CD14-positive monocyte (primary cell): ENCODE measurements at regions not wholly inside any gene's neighbourhood (a gene's known extent, or its start where the extent isn't known, plus 50 kb on each side); places are given as distances from the start of the nearest gene placed in this dataset.

ENCODE experiments used
- DNase-seq, 3 donors: peaks; one replicate each; pipeline ENCODE4 v3.0.0-alpha.2; 2011 to 2022
- H2AFZ ChIP-seq: 2 replicates; pipeline ENCODE4 v1.6.0; 2012; ENCODE audit warnings: mild to moderate bottlenecking, low read depth, low read length, inconsistent platforms; ENCODE audit not compliant: insufficient read depth, poor library complexity, severe bottlenecking
- H3K27ac ChIP-seq, 2 donors: 1 replicate in 1 of 2; 2 replicates in 1 of 2; pipeline ENCODE4 v1.5.1; 2012 to 2013; ENCODE audit warnings: low read length in 2 of 2, control low read depth in 1 of 2, inconsistent platforms in 1 of 2, low read depth in 1 of 2, mild to moderate bottlenecking in 1 of 2
- H3K27me3 ChIP-seq, 2 donors: one replicate each; pipeline versions ENCODE4 v1.6.0 to v1.6.1; 2011 to 2013; ENCODE audit warnings: low read length in 2 of 2; ENCODE audit not compliant: control insufficient read depth in 2 of 2, insufficient read depth in 2 of 2
- H3K36me3 ChIP-seq, 2 donors: replicated peaks in 1 of 2; 1 replicate in 1 of 2; 2 replicates in 1 of 2; pipeline versions ENCODE4 v1.5.1 to v1.6.1; 2012 to 2013; ENCODE audit warnings: low read length in 2 of 2, control low read depth in 1 of 2, inconsistent platforms in 1 of 2, mild to moderate bottlenecking in 1 of 2; ENCODE audit not compliant: insufficient read depth in 2 of 2, control insufficient read depth in 1 of 2
- H3K4me1 ChIP-seq, 2 donors: 1 replicate in 1 of 2; 2 replicates in 1 of 2; pipeline versions ENCODE4 v1.5.1 to v1.6.1; 2012 to 2013; ENCODE audit warnings: low read length in 2 of 2, control low read depth in 1 of 2, inconsistent platforms in 1 of 2, mild to moderate bottlenecking in 1 of 2, moderate library complexity in 1 of 2; ENCODE audit not compliant: insufficient read depth in 2 of 2, control insufficient read depth in 1 of 2
- H3K4me2 ChIP-seq: replicated peaks from 2 replicates; pipeline ENCODE3; 2012; ENCODE audit warnings: low read length, moderate library complexity, mild to moderate bottlenecking; ENCODE audit not compliant: poor library complexity, severe bottlenecking; ENCODE audit errors: extremely low read depth
- H3K4me3 ChIP-seq, 3 experiments: fragments of 200-600 bp in 1 of 3; sonication (generic) in 1 of 3; replicated peaks in 1 of 3; 1 replicate in 2 of 3; 2 replicates in 1 of 3; pipeline ENCODE4 v1.5.1; 2011 to 2013; ENCODE audit warnings: low read length in 3 of 3, mild to moderate bottlenecking in 3 of 3, control low read depth in 2 of 3, low read depth in 2 of 3, inconsistent platforms in 1 of 3, moderate library complexity in 1 of 3
- H3K79me2 ChIP-seq: 2 replicates; pipeline ENCODE4 v1.6.0; 2012; ENCODE audit warnings: mild to moderate bottlenecking, control low read depth, inconsistent platforms, low read length, moderate library complexity; ENCODE audit not compliant: insufficient read depth
- H3K9ac ChIP-seq: 2 replicates; pipeline ENCODE4 v1.6.0; 2017; ENCODE audit warnings: low read length, mild to moderate bottlenecking; ENCODE audit not compliant: insufficient read depth, poor library complexity, severe bottlenecking
- H3K9me3 ChIP-seq, 2 donors: replicated peaks in 1 of 2; 1 replicate in 1 of 2; 2 replicates in 1 of 2; pipeline versions ENCODE4 v1.5.1 to v1.6.1; 2012 to 2013; ENCODE audit warnings: low read length in 2 of 2, control low read depth in 1 of 2; ENCODE audit not compliant: control insufficient read depth in 1 of 2, insufficient read depth in 1 of 2
- H4K20me1 ChIP-seq: 2 replicates; pipeline ENCODE4 v1.6.0; 2012; ENCODE audit warnings: mild to moderate bottlenecking, low read length, control low read depth, moderate library complexity; ENCODE audit not compliant: insufficient read depth
- H3K27ac Mint-ChIP-seq, 7 donors: one replicate each; pipeline ENCODE4 v1.8.0; 2020; ENCODE audit warnings: mild to moderate bottlenecking in 7 of 7, mixed read lengths in 7 of 7, moderate library complexity in 6 of 7, inconsistent platforms in 2 of 7
- H3K27me3 Mint-ChIP-seq, 3 donors: one replicate each; pipeline ENCODE4 v1.8.0; 2021 to 2022; ENCODE audit warnings: low read depth in 3 of 3, mild to moderate bottlenecking in 3 of 3, mixed read lengths in 3 of 3, moderate library complexity in 3 of 3, inconsistent platforms in 1 of 3
- H3K36me3 Mint-ChIP-seq, 2 donors: one replicate each; pipeline ENCODE4 v1.8.0; 2020; ENCODE audit warnings: mixed read lengths in 2 of 2, inconsistent platforms in 1 of 2, mild to moderate bottlenecking in 1 of 2
- H3K4me1 Mint-ChIP-seq: one replicate; pipeline ENCODE4 v1.8.0; 2020; ENCODE audit warnings: mild to moderate bottlenecking, mixed read lengths
- H3K4me3 Mint-ChIP-seq, 2 donors: one replicate each; pipeline ENCODE4 v1.8.0; 2020; ENCODE audit warnings: mild to moderate bottlenecking in 2 of 2, mixed read lengths in 2 of 2, moderate library complexity in 1 of 2
- H3K9me3 Mint-ChIP-seq, 7 donors: one replicate each; pipeline ENCODE4 v1.8.0; 2020 to 2022; ENCODE audit warnings: mixed read lengths in 7 of 7, mild to moderate bottlenecking in 6 of 7, moderate library complexity in 6 of 7, inconsistent platforms in 2 of 7
- CTCF ChIP-seq: fragments of 200-600 bp; IDR thresholded peaks from one replicate; pipeline ENCODE4 v1.8.0; 2022; ENCODE audit warnings: antibody characterized with exemption, mild to moderate bottlenecking
- WGBS: methylation state at CpG from one replicate; pipeline ENCODE4 v1.1.5; 2013; ENCODE audit warnings: missing lambda C conversion rate; ENCODE audit not compliant: insufficient coverage; 5-methylcytosine and 5-hydroxymethylcytosine counted together
- intact Hi-C, 2 donors: fragments of 100-400 bp; cut with micrococcal nuclease; formaldehyde crosslinking; loops; one replicate each; pipeline versions ENCODE4 v1.15.0 to v1.15.1; 2023

DNA sequence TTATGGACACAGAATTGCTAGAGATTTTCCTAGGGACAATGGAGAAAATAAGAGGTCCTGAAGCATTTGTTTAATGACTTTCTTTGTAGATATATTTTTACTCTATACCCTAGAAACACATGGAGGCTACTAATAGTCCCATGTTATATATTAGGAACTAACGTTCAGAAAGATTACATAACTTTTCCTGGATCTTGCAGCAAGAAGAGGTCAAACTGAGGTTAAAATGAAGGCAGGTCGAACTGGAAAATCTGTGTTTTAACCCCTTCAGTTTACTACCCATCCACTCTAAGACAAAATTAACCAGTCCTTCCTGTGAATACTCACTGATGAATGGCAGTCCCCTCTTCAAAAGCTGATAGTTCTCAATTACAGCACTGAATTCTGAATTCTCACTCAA lies 1415.8 kb upstream of the CELF4 start:
- Mint-ChIP-seq H3K4me1 (peaks cover 17% of the 10 kb centered on the region), H3K4me3 (no peak overlapping the region), H3K27me3 (no peaks in the 10 kb centered on the region), H3K27ac (no peak overlapping the region), H3K36me3 (no peaks in the 10 kb centered on the region), H3K9me3 (peaks cover 4 to 16% (median 8%) of the 10 kb centered on the region in 7 donors)
- no peak overlapping the region for H2AFZ ChIP-seq
- no peak overlapping the region for H3K9ac ChIP-seq
- H3K36me3 ChIP-seq: no peaks in the 10 kb centered on the region
- no peak overlapping the region for H3K4me3 ChIP-seq
- no peaks in the 10 kb centered on the region for H3K27me3 ChIP-seq
- no peak overlapping the region for H3K27ac ChIP-seq
- H3K4me1 ChIP-seq: peaks cover 0 to 3% of the 10 kb centered on the region in 2 donors
- H3K4me2 ChIP-seq: peak overlapping the region; percentile 6
- intact Hi-C loops: no loop called here
- 0% methylated on average over 1 of the region's 2 CpGs for WGBS
- H4K20me1 ChIP-seq: no peaks in the 10 kb centered on the region
- no peak for TF ChIP-seq CTCF
- no peaks in the 10 kb centered on the region for H3K79me2 ChIP-seq
- DNase-seq: no peak
- peaks cover 0 to 7% of the 10 kb centered on the region in 2 donors for H3K9me3 ChIP-seq

DNA sequence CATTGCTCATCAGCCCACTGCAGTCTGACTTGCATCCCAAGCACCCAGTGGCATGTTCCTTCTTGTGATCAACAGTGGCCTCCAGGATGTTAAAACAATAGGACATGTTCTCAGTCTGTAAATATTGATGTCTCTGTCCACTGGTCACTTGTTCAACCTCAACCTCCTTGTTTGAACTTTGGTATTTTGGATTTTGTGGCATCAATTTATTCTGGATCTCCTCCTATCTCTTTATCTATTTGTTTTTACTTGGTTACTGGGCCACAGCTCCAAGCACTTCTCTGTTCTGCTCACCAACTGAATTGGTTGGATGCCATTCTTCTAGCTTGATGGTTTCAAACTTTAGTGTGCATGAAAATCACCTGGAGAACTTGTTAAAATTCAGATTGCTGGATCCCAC lies 1414.8 kb upstream of the CELF4 start:
- peaks cover 0 to 3% of the 10 kb centered on the region in 2 donors for H3K4me1 ChIP-seq
- H3K27me3 ChIP-seq: no peaks in the 10 kb centered on the region
- no peaks in the 10 kb centered on the region for H3K79me2 ChIP-seq
- peak overlapping the region in 1 of 7 donors; percentile 27 for H3K27ac Mint-ChIP-seq
- H3K4me3 ChIP-seq: no peak overlapping the region
- no peak overlapping the region for H3K27ac ChIP-seq
- H3K36me3 Mint-ChIP-seq: no peaks in the 10 kb centered on the region
- no peaks in the 10 kb centered on the region for H4K20me1 ChIP-seq
- H3K9me3 Mint-ChIP-seq: peaks cover 4 to 14% (median 8%) of the 10 kb centered on the region in 7 donors
- no peak for DNase-seq
- H3K36me3 ChIP-seq: no peaks in the 10 kb centered on the region
- H3K9ac ChIP-seq: no peak overlapping the region
- intact Hi-C loops: no loop called here
- no peak overlapping the region for H2AFZ ChIP-seq
- H3K4me2 ChIP-seq: no peak overlapping the region
- H3K4me1 Mint-ChIP-seq: peaks cover 17% of the 10 kb centered on the region
- H3K27me3 Mint-ChIP-seq: no peaks in the 10 kb centered on the region
- peaks cover 0 to 9% of the 10 kb centered on the region in 2 donors for H3K9me3 ChIP-seq
- TF ChIP-seq CTCF: no peak
- no peak overlapping the region for H3K4me3 Mint-ChIP-seq
